GM23248 (cell line): ENCODE measurements at regions not wholly inside any gene's neighbourhood (a gene's known extent, or its start where the extent isn't known, plus 50 kb on each side); places are given as distances from the start of the nearest gene placed in this dataset.

Source experiments
- EZH2 ChIP-seq: fragments of 200-600 bp; sonication (generic); IDR thresholded peaks from 2 replicates; pipeline ENCODE4 v1.6.1; 2018; ENCODE audit warnings: antibody characterized with exemption, mild to moderate bottlenecking; ENCODE audit not compliant: insufficient read depth, poor library complexity, severe bottlenecking
- EZH2phosphoT487 ChIP-seq: fragments of 200-600 bp; sonication (generic); IDR thresholded peaks from 2 replicates; pipeline ENCODE4 v1.6.1; 2018; ENCODE audit warnings: antibody characterized with exemption, moderate library complexity, mild to moderate bottlenecking, low read depth; ENCODE audit not compliant: insufficient read depth

DNA sequence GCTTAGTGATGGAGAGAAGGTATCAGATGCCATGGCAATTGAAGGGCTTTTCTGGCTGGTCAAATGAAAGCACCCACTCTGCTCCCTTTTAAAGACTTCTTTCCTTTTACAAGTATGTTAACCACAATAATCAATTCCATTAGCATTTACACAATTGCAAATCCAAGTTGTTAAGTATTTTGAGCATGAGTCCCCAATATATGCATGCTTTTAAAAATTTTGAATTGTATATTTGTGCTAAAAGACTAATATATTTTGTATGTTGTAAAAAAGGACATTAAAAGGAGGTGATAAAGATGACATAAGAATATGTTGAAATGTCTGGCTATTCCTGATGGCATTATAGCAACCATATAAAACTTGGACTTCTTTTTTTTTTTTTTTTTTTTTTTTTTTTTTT lies 639.9 kb upstream of the CPEB2 start:
- no peak for TF ChIP-seq EZH2
- TF ChIP-seq EZH2phosphoT487: no peak
